Brain microvascular endothelial cell (primary cell): ENCODE measurements at regions not wholly inside any gene's neighbourhood (a gene's known extent, or its start where the extent isn't known, plus 50 kb on each side); places are given as distances from the start of the nearest gene placed in this dataset.

Experiments
- DNase-seq: peaks from one replicate; pipeline ENCODE4 v3.0.0-alpha.2; 2020
- H3K27ac ChIP-seq: fragments of 250-450 bp; sonication (Bioruptor Pico); 2 replicates; pipeline ENCODE4 v1.5.1; 2020; ENCODE audit warnings: mild to moderate bottlenecking, moderate library complexity
- H3K27me3 ChIP-seq: fragments of 250-450 bp; sonication (Bioruptor Pico); replicated peaks from 2 replicates; pipeline ENCODE4 v1.5.1; 2020; ENCODE audit warnings: mild to moderate bottlenecking
- H3K36me3 ChIP-seq: fragments of 250-450 bp; sonication (Bioruptor Pico); replicated peaks from 2 replicates; pipeline ENCODE4 v1.5.1; 2020; ENCODE audit warnings: mild to moderate bottlenecking
- H3K4me3 ChIP-seq: 2 replicates; pipeline ENCODE4 v1.5.1; 2011; ENCODE audit warnings: low read depth, mild to moderate bottlenecking, control low read depth, low read length, moderate library complexity
- CTCF ChIP-seq: IDR thresholded peaks from 2 replicates; pipeline ENCODE4 v1.5.1; 2011; ENCODE audit warnings: low read depth, mild to moderate bottlenecking, moderate library complexity, low read length, control low read depth, inconsistent platforms; ENCODE audit errors: missing control alignments
- in situ Hi-C: cut with HindIII; loops from 2 replicates; pipeline ENCODE4 v1.10.0; 2017; ENCODE audit warnings: low sequenced_read_pairs, low pct_ligation_motif_present

- no peak for DNase-seq
- H3K36me3 ChIP-seq, result no peaks in the 10 kb centered on the region
- in situ Hi-C loops, result no loop called here
- no peaks in the 10 kb centered on the region for H3K27me3 ChIP-seq
- H3K27ac ChIP-seq, result no peak overlapping the region
- no peak for TF ChIP-seq CTCF
- no peak overlapping the region for H3K4me3 ChIP-seq
Measured at GRCh38 chr13:59441596-59442280, 722.0 kb downstream of the DIAPH3 start.

DNA sequence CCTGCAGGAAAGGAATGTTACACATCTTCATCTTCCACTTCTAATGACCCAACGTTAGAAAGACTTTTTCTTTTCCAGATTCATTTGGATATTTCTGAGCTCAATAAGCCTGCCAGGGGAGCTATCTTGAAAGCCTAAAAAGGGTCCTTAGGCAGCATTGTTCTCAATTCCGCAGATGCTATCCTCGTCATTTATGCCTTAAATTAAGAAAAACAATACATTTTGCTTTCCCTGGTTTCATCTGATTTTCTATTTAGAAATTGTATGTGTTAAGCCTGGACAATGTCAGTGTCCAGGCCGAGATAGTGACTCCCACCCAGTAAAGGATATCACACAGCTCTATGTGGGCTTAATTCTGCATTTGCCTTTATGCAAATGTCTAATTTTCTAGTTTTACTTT is 721.3 kb downstream of the DIAPH3 start:
- no peaks in the 10 kb centered on the region for H3K36me3 ChIP-seq
- H3K4me3 ChIP-seq, result no peak overlapping the region
- H3K27ac ChIP-seq, result no peak overlapping the region
- in situ Hi-C loops, result no loop called here
- no peaks in the 10 kb centered on the region for H3K27me3 ChIP-seq
- no peak for TF ChIP-seq CTCF
- DNase-seq, result no peak

DNA sequence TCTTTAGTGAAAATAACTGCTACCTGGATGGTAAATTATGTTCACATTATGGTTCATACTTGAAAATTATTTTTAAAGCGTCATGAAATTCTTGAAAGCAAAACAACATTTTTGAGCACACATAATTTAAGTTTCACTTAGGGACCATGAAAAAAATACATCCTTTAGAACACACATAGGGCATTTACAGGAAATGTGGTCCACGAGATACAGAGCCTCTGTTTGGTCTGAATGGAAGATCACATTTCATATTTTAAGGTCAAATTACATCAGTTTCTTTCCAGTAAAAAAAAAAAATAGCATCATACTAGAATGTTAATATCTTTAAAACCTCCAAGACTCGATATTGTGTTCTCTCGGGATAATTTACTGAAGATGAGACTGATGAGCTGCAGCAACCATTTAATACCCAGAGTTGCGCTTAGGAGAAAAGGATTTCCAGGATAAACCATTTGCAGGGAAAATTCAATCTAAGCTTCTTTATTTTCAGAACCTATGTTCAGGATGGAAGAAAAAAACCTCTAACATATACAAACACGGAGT is 720.7 kb downstream of the DIAPH3 start:
- no peak overlapping the region for H3K4me3 ChIP-seq
- no peaks in the 10 kb centered on the region for H3K36me3 ChIP-seq
- no peaks in the 10 kb centered on the region for H3K27me3 ChIP-seq
- DNase-seq, result no peak
- H3K27ac ChIP-seq, result no peak overlapping the region
- TF ChIP-seq CTCF, result no peak
- in situ Hi-C loops, result no loop called here

DNA sequence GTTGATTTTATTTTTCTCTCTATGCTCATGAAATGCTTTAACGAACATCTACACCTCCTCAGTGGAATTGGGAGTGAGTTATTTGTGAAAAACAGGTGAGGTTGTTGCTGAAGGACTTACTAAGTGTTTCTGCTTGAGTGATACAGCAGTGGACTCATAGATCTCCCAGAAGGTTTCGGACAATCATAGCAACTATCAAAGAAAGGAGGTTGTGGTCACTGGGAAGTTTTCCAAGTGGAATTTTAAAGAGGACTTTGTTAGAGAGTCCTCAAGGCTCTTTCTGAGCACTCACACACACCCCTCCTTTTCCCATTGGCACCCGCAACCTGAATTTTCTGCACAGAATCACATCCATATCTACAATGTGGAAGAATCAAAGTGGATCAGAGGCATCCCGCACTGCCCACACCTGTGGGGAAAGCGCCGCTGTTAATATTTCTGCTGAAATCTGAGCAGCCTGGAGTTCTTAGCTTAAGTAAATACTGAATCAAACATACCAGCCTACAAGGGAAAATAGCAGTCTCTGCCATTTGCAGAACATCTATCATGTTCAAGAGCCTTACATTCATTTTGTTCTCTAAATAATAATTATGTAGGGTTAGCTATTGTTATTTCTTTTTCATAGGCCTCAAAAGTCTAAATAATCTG is 719.4 kb downstream of the DIAPH3 start:
- no peak for TF ChIP-seq CTCF
- Histone ChIP-seq H3K27me3 (no peaks in the 10 kb centered on the region), H3K4me3 (no peak overlapping the region), H3K36me3 (no peaks in the 10 kb centered on the region), H3K27ac (no peak overlapping the region)
- DNase-seq, result no peak
- in situ Hi-C loops, result no loop called here

DNA sequence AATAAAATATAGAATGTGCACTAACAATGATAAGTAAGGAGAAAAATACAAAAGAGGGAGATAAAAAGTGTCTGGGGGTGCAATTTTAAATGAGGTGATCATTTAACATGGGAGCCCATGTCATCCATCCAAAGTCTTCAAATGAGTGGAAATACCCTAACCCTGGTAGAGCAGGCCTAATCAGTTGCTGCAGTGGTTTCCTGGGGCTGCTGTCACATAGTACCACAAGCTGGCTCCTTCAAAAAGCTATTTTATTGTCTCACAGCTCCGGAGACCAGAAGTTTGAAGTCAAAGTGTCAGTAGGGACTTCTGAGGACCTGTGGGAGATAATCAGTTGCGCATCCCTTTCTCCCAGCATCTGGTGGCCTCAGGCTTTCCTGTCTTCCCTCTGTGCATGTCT is 717.9 kb downstream of the DIAPH3 start:
- no peak for DNase-seq
- Histone ChIP-seq H3K27me3 (no peaks in the 10 kb centered on the region), H3K36me3 (no peaks in the 10 kb centered on the region), H3K27ac (no peak overlapping the region), H3K4me3 (no peak overlapping the region)
- TF ChIP-seq CTCF, result no peak
- in situ Hi-C loops, result no loop called here
